B cell (primary cell): ENCODE measurements at regions not wholly inside any gene's neighbourhood (a gene's known extent, or its start where the extent isn't known, plus 50 kb on each side); places are given as distances from the start of the nearest gene placed in this dataset.

Source experiments
- ATAC-seq: fragments of 200-7000 bp; cut with Tn5 transposase; one replicate; pipeline ENCODE4 v1.10.0; 2021; ENCODE audit warnings: low read depth, mild to moderate bottlenecking, moderate number of reproducible peaks, moderate library complexity
- CTCF ChIA-PET: fragments of 350-600 bp; sonication (Branson Sonifier 250); formaldehyde crosslinking; loops from one replicate; lab custom pipeline; 2021; ENCODE audit warnings: antibody characterized with exemption, inconsistent platforms; lab: Charles Lee
- POLR2A ChIA-PET: fragments of 350-600 bp; sonication (Branson Sonifier 250); formaldehyde crosslinking; loops from one replicate; lab custom pipeline; 2021; ENCODE audit warnings: antibody characterized with exemption; lab: Charles Lee
- DNase-seq: peaks from one replicate; pipeline ENCODE4 v3.0.0; 2013
- H2AFZ ChIP-seq: 2 replicates; pipeline ENCODE4 v1.6.1; 2012; ENCODE audit warnings: mild to moderate bottlenecking, low read depth, low read length; ENCODE audit not compliant: insufficient read depth, poor library complexity, severe bottlenecking
- H3K27ac ChIP-seq, 2 donors: 1 replicate in 1 of 2; 2 replicates in 1 of 2; pipeline ENCODE4 v1.5.1; 2012 to 2013; ENCODE audit warnings: low read length in 2 of 2, mild to moderate bottlenecking in 2 of 2, moderate library complexity in 1 of 2
- H3K27me3 ChIP-seq, 4 experiments: fragments of 200-600 bp in 1 of 4; sonication (generic) in 1 of 4; replicated peaks in 1 of 4; 1 replicate in 2 of 4; 2 replicates in 2 of 4; pipeline versions ENCODE4 v1.6.1 to v1.7.0; 2013 to 2016; ENCODE audit warnings: low read length in 3 of 4, mild to moderate bottlenecking in 2 of 4, mixed read lengths in 1 of 4, moderate library complexity in 1 of 4; ENCODE audit not compliant: insufficient read depth in 4 of 4, control insufficient read depth in 3 of 4; ENCODE audit errors: control extremely low read depth in 1 of 4
- H3K36me3 ChIP-seq, 2 experiments: replicated peaks in 1 of 2; 1 replicate in 1 of 2; 2 replicates in 1 of 2; pipeline versions ENCODE4 v1.6.1 to v1.7.1; 2013; ENCODE audit warnings: low read length in 1 of 2; ENCODE audit not compliant: insufficient read depth in 2 of 2, control insufficient read depth in 1 of 2; ENCODE audit errors: control extremely low read depth in 1 of 2, extremely low read depth in 1 of 2
- H3K4me1 ChIP-seq, 2 donors: fragments of 200-600 bp in 1 of 2; sonication (generic) in 1 of 2; 1 replicate in 1 of 2; 2 replicates in 1 of 2; pipeline versions ENCODE4 v1.5.1 to v1.6.1; 2013 to 2017; ENCODE audit warnings: low read length in 2 of 2; ENCODE audit not compliant: control insufficient read depth in 2 of 2, insufficient read depth in 2 of 2
- H3K4me2 ChIP-seq: replicated peaks from 2 replicates; pipeline ENCODE3; 2012; ENCODE audit warnings: mild to moderate bottlenecking, low read depth, low read length; ENCODE audit not compliant: poor library complexity, severe bottlenecking
- H3K4me3 ChIP-seq, 5 experiments: fragments of 200-600 bp in 1 of 5; sonication (generic) in 1 of 5; 1 replicate in 3 of 5; 2 replicates in 2 of 5; pipeline versions ENCODE4 v1.5.1 to v1.7.0; 2011 to 2016; ENCODE audit warnings: low read length in 4 of 5, mild to moderate bottlenecking in 4 of 5, low read depth in 2 of 5, control low read depth in 1 of 5, moderate library complexity in 1 of 5; ENCODE audit not compliant: insufficient read depth in 1 of 5; ENCODE audit errors: control extremely low read depth in 1 of 5, extremely low read depth in 1 of 5
- H3K79me2 ChIP-seq: fragments of 200-600 bp; sonication (generic); one replicate; pipeline ENCODE4 v1.6.0; 2016; ENCODE audit warnings: low read length; ENCODE audit not compliant: control insufficient read depth, insufficient read depth
- H3K9ac ChIP-seq: fragments of 200-600 bp; sonication (generic); 2 replicates; pipeline ENCODE4 v1.6.1; 2017; ENCODE audit warnings: mild to moderate bottlenecking, low read length, moderate library complexity
- H3K9me3 ChIP-seq, 3 donors: one replicate each; pipeline versions ENCODE4 v1.6.1 to v1.7.1; 2013; ENCODE audit warnings: low read length in 2 of 3; ENCODE audit not compliant: control insufficient read depth in 2 of 3, insufficient read depth in 1 of 3; ENCODE audit errors: control extremely low read depth in 1 of 3
- H4K20me1 ChIP-seq: 2 replicates; pipeline ENCODE4 v1.6.0; 2012; ENCODE audit warnings: mild to moderate bottlenecking, low read length; ENCODE audit not compliant: insufficient read depth, control insufficient read depth, poor library complexity, severe bottlenecking
- H3K27ac Mint-ChIP-seq: one replicate; pipeline ENCODE4 v1.8.0; 2021; ENCODE audit warnings: mixed read lengths
- H3K27me3 Mint-ChIP-seq: one replicate; pipeline ENCODE4 v1.8.0; 2021; ENCODE audit warnings: mixed read lengths
- H3K4me1 Mint-ChIP-seq: one replicate; pipeline ENCODE4 v1.8.0; 2021; ENCODE audit warnings: mixed read lengths
- H3K4me3 Mint-ChIP-seq: one replicate; pipeline ENCODE4 v1.8.0; 2021; ENCODE audit warnings: mixed read lengths
- H3K9me3 Mint-ChIP-seq: one replicate; pipeline ENCODE4 v1.8.0; 2022; ENCODE audit warnings: mixed read lengths; ENCODE audit not compliant: insufficient read depth
- CTCF ChIP-seq: fragments of 200-600 bp; IDR thresholded peaks from one replicate; pipeline ENCODE4 v1.8.0; 2022; ENCODE audit warnings: antibody characterized with exemption, mild to moderate bottlenecking
- EZH2 ChIP-seq: IDR thresholded peaks from 2 replicates; pipeline ENCODE4 v1.6.1; 2012; ENCODE audit warnings: borderline replicate concordance, low read depth, mild to moderate bottlenecking, moderate library complexity, low read length; ENCODE audit not compliant: insufficient read depth, poor library complexity, severe bottlenecking
- WGBS: methylation state at CpG from one replicate; pipeline ENCODE4 v1.1.5; 2013; ENCODE audit warnings: missing lambda C conversion rate; ENCODE audit not compliant: insufficient coverage; 5-methylcytosine and 5-hydroxymethylcytosine counted together
- intact Hi-C: fragments of 100-400 bp; cut with micrococcal nuclease; formaldehyde crosslinking; loops from one replicate; pipeline ENCODE4 v1.10.0; 2022

DNA sequence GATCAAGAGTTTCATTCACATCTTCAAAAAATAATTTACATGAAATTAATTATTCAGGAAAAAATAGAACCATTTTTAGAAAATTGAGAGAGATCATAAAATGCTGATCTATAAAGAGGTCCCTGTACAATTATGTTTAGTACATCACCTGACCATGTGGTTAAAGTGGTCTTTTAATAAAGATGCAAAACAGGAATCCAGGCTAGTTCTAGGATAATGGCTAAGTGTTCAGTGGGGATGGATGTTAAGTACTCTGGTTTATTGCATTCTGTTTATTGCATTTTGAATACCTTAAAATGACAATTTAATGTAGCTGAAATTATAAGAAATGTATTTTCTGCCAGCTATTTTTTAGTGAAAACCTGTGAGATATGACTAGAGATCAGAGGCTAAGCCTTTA, 72.0 kb upstream of the SMC2 start:
- Mint-ChIP-seq H3K27ac (no peak overlapping the region), H3K4me1 (no peaks in the 10 kb centered on the region), H3K4me3 (no peak overlapping the region), H3K27me3 (no peaks in the 10 kb centered on the region), H3K9me3 (peaks cover 3% of the 10 kb centered on the region)
- Histone ChIP-seq H3K79me2 (no peaks in the 10 kb centered on the region), H3K27ac (no peak overlapping the region), H2AFZ (no peak overlapping the region), H3K27me3 (no peaks in the 10 kb centered on the region), H3K9me3 (no peaks in the 10 kb centered on the region), H3K9ac (no peak overlapping the region), H3K4me3 (no peak overlapping the region), H3K4me2 (no peak overlapping the region), H4K20me1 (no peaks in the 10 kb centered on the region), H3K4me1 (no peaks in the 10 kb centered on the region), H3K36me3 (no peaks in the 10 kb centered on the region)
- intact Hi-C loops = no loop called here
- CTCF ChIA-PET = no interaction called here
- ATAC-seq (no peak), DNase-seq (no peak)
- POLR2A ChIA-PET = no interaction called here
- no peak for TF ChIP-seq EZH2
- TF ChIP-seq CTCF = no peak

DNA sequence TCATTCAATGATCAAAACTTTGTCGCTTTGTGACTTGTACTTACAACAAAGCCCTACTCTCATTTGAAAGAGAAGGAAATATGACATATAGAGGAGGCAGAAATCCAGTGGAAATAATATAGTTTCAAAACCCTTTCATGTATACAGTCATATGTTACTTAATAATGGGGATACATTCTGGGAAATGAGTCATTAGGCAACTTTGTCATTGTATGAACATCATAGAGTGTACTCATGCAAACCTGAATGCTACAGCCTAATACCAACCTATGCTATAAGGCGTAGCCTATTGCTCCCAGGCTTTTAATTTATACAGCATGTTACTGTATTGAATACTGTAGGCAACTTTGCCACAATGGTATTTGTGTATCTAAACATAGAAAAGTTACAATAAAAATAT, 69.0 kb upstream of the SMC2 start:
- no peak overlapping the region for H3K27ac Mint-ChIP-seq
- ChIA-PET CTCF (no interaction called here), POLR2A (no interaction called here)
- H3K27me3 Mint-ChIP-seq = no peaks in the 10 kb centered on the region
- H3K36me3 ChIP-seq = no peaks in the 10 kb centered on the region
- no peak for ATAC-seq
- H3K9me3 ChIP-seq = no peaks in the 10 kb centered on the region
- H3K79me2 ChIP-seq = no peaks in the 10 kb centered on the region
- no peaks in the 10 kb centered on the region for H3K27me3 ChIP-seq
- H3K4me2 ChIP-seq = no peak overlapping the region
- H3K4me1 ChIP-seq = no peaks in the 10 kb centered on the region
- no peak overlapping the region for H3K4me3 ChIP-seq
- H3K4me3 Mint-ChIP-seq = no peak overlapping the region
- intact Hi-C loops = no loop called here
- no CpG with 5 or more reads among the region's 2 CpGs for WGBS
- H2AFZ ChIP-seq = no peak overlapping the region
- H3K9ac ChIP-seq = no peak overlapping the region
- H3K27ac ChIP-seq = no peak overlapping the region
- TF ChIP-seq EZH2 (no peak), CTCF (no peak)
- no peaks in the 10 kb centered on the region for H4K20me1 ChIP-seq
- H3K4me1 Mint-ChIP-seq = peaks cover 9% of the 10 kb centered on the region
- H3K9me3 Mint-ChIP-seq = peaks cover 3% of the 10 kb centered on the region
- no peak for DNase-seq
